HepG2 (cell line): ENCODE measurements at regions not wholly inside any gene's neighbourhood (a gene's known extent, or its start where the extent isn't known, plus 50 kb on each side); places are given as distances from the start of the nearest gene placed in this dataset.

Source experiments
- ATAC-seq: fragments of 200-7000 bp; cut with Tn5 transposase; 3 replicates; pipeline ENCODE4 v1.9.1; 2020; ENCODE audit warnings: mild to moderate bottlenecking, moderate library complexity
- BruUV-seq: library from RNA; stranded (reverse); fragments of 400-500 nt; replicated peaks from 2 replicates; lab custom pipeline; 2021; lab: Mats Ljungman, UMichigan
- CTCF ChIA-PET: fragments of 300-600 bp; formaldehyde crosslinking; extraction: SDS; loops from one replicate; lab custom pipeline; 2021; ENCODE audit warnings: low total read pairs, inconsistent platforms, low intra/inter-chr PET ratio; lab: Yijun Ruan, JAX
- POLR2A ChIA-PET: fragments of 350-600 bp; sonication (Branson Sonifier 250); formaldehyde crosslinking; loops from one replicate; lab custom pipeline; 2020; ENCODE audit warnings: antibody characterized with exemption, inconsistent platforms; lab: Yijun Ruan, JAX
- DNase-seq: peaks from one replicate; pipeline ENCODE4 v3.0.0-alpha.2; 2015; ENCODE audit warnings: low spot score
- FAIRE-seq: peaks from 3 replicates; lab custom pipeline; 2011; peaks lifted over from hg19 to GRCh38; lab: Jason Lieb, UNC
- H2AFZ ChIP-seq: one replicate; pipeline ENCODE4 v1.6.1; 2011; ENCODE audit warnings: low read length, inconsistent platforms
- H3K27ac ChIP-seq: fragments of 300-600 bp; 3 replicates; pipeline ENCODE4 v1.8.0; 2011; ENCODE audit warnings: mixed run types, mild to moderate bottlenecking, mixed read lengths, low read length, inconsistent platforms; ENCODE audit not compliant: insufficient read depth; ENCODE audit errors: extremely low read length
- H3K27me3 ChIP-seq, 2 experiments: fragments of 200-600 bp in 1 of 2; 2 replicates in 1 of 2; 3 replicates in 1 of 2; pipeline versions ENCODE4 v1.6.0 to v1.8.0; 2011; ENCODE audit warnings: low read length in 2 of 2, mild to moderate bottlenecking in 2 of 2, moderate library complexity in 2 of 2, inconsistent platforms in 1 of 2; ENCODE audit not compliant: insufficient read depth in 2 of 2, control insufficient read depth in 1 of 2
- H3K36me3 ChIP-seq, 2 experiments: fragments of 200-600 bp in 1 of 2; replicated peaks in 1 of 2; 2 replicates in 1 of 2; 3 replicates in 1 of 2; pipeline versions ENCODE4 v1.5.1 to v1.8.0; 2011; ENCODE audit warnings: low read length in 2 of 2, inconsistent platforms in 1 of 2; ENCODE audit not compliant: insufficient read depth in 2 of 2, control insufficient read depth in 1 of 2
- H3K4me1 ChIP-seq: 2 replicates; pipeline ENCODE4 v1.5.1; 2012; ENCODE audit warnings: low read length, inconsistent platforms; ENCODE audit not compliant: insufficient read depth
- H3K4me2 ChIP-seq: 2 replicates; pipeline ENCODE4 v1.6.0; 2011; ENCODE audit warnings: low read depth, low read length, inconsistent platforms
- H3K4me3 ChIP-seq, 3 experiments: fragments of 200-600 bp in 1 of 3; sonication (generic), shearing (Covaris generic) in 1 of 3; replicated peaks in 1 of 3; 2 replicates each; pipeline ENCODE4 v1.5.1; 2011 to 2016; ENCODE audit warnings: low read length in 3 of 3, inconsistent platforms in 2 of 3, low read depth in 2 of 3, mild to moderate bottlenecking in 2 of 3, control low read depth in 1 of 3, mixed read lengths in 1 of 3; ENCODE audit not compliant: insufficient read depth in 1 of 3
- H3K79me2 ChIP-seq: one replicate; pipeline ENCODE4 v1.6.1; 2011; ENCODE audit warnings: low read length, inconsistent platforms; ENCODE audit not compliant: insufficient read depth
- H3K9ac ChIP-seq: 2 replicates; pipeline ENCODE4 v1.6.0; 2011; ENCODE audit warnings: mild to moderate bottlenecking, low read depth, low read length, inconsistent platforms; ENCODE audit not compliant: insufficient read depth
- H3K9me3 ChIP-seq: 2 replicates; pipeline ENCODE4 v1.5.1; 2012; ENCODE audit warnings: mild to moderate bottlenecking, low read length
- H4K20me1 ChIP-seq: 2 replicates; pipeline ENCODE4 v1.6.0; 2011; ENCODE audit warnings: inconsistent platforms, mild to moderate bottlenecking, low read length, moderate library complexity; ENCODE audit not compliant: insufficient read depth
- CHD2 ChIP-seq: IDR thresholded peaks from 2 replicates; pipeline ENCODE4 v1.6.1; 2011; ENCODE audit warnings: low read depth, low read length, improper control_type of control experiment
- DMTF1 ChIP-seq: sonication (generic); formaldehyde crosslinking; IDR thresholded peaks from 2 replicates; pipeline ENCODE4 v1.4.0; 2020; ENCODE audit warnings: mild to moderate bottlenecking, missing genetic modification reagents
- E2F2 ChIP-seq: sonication (generic); formaldehyde crosslinking; IDR thresholded peaks from 2 replicates; pipeline ENCODE4 v1.4.0; 2020; ENCODE audit warnings: missing genetic modification reagents, borderline replicate concordance
- HNF1B ChIP-seq: sonication (generic); formaldehyde crosslinking; IDR thresholded peaks from 2 replicates; pipeline ENCODE4 v1.5.1; 2020; ENCODE audit warnings: mild to moderate bottlenecking, moderate library complexity, missing genetic modification reagents
- MAFK ChIP-seq, 2 experiments: IDR thresholded peaks in 1 of 2; conservative IDR thresholded peaks in 1 of 2; 2 replicates each; pipeline ENCODE4 v1.6.1; 2011; ENCODE audit warnings: improper control_type of control experiment in 2 of 2, low read length in 2 of 2
- MBNL3 ChIP-seq: fragments of 250-450 bp; sonication (Bioruptor Pico); conservative IDR thresholded peaks from 2 replicates; pipeline ENCODE4 v1.8.0; 2022; ENCODE audit warnings: mild to moderate bottlenecking, inconsistent platforms
- RFX5 ChIP-seq: IDR thresholded peaks from 2 replicates; pipeline ENCODE4 v1.6.1; 2011; ENCODE audit warnings: low read depth, low read length, improper control_type of control experiment
- SRSF1 ChIP-seq: fragments of 200-400 bp; formaldehyde crosslinking; optimal IDR thresholded peaks from 2 replicates; pipeline ENCODE3; 2017; ENCODE audit warnings: mild to moderate bottlenecking, low read depth, low read length, moderate library complexity
- SUZ12 ChIP-seq: fragments of 150-350 bp; IDR thresholded peaks from 2 replicates; pipeline ENCODE4 v1.6.1; 2014; ENCODE audit warnings: low read depth, low read length
- TFDP1 ChIP-seq: IDR thresholded peaks from 2 replicates; pipeline ENCODE4 v1.6.1; 2016; ENCODE audit warnings: missing compliant biosample characterization, missing genetic modification reagents, borderline replicate concordance
- ZFP36L2 ChIP-seq: sonication (generic); formaldehyde crosslinking; IDR thresholded peaks from 2 replicates; pipeline ENCODE4 v1.4.0; 2020; ENCODE audit warnings: missing genetic modification reagents
- ZNF121 ChIP-seq: sonication (generic); formaldehyde crosslinking; IDR thresholded peaks from 2 replicates; pipeline ENCODE4 v1.5.0; 2020; ENCODE audit warnings: mild to moderate bottlenecking, missing genetic modification reagents
- ZNF280D ChIP-seq: sonication (generic); formaldehyde crosslinking; IDR thresholded peaks from 2 replicates; pipeline ENCODE4 v1.5.1; 2020; ENCODE audit warnings: mild to moderate bottlenecking, missing genetic modification reagents
- ZNF30 ChIP-seq: sonication (generic); formaldehyde crosslinking; IDR thresholded peaks from 2 replicates; pipeline ENCODE4 v1.5.0; 2020; ENCODE audit warnings: mild to moderate bottlenecking, missing genetic modification reagents
- ZNF557 ChIP-seq: sonication (generic); formaldehyde crosslinking; IDR thresholded peaks from 2 replicates; pipeline ENCODE4 v1.4.0; 2020; ENCODE audit warnings: missing genetic modification reagents
- WGBS: methylation state at CpG from one replicate; pipeline ENCODE4 v1.1.6; 2017; ENCODE audit warnings: low lambda C conversion rate; 5-methylcytosine and 5-hydroxymethylcytosine counted together
- in situ Hi-C: cut with HindIII; loops from 2 replicates; pipeline ENCODE4 v1.10.0; 2017; ENCODE audit warnings: low pct_unique_long_range_greater_than_20kb; ENCODE audit not compliant: extremely low pct_ligation_motif_present
- intact Hi-C: fragments of 100-400 bp; cut with micrococcal nuclease; formaldehyde crosslinking; loops from one replicate; pipeline ENCODE4 v1.10.0; 2022; ENCODE audit not compliant: unreplicated experiment

GRCh38 chr1:193754732-193755427, 568.5 kb upstream of the B3GALT2 start:
- H3K9me3 ChIP-seq = no peaks in the 10 kb centered on the region
- H3K4me1 ChIP-seq = no peaks in the 10 kb centered on the region
- no peak overlapping the region for H3K4me3 ChIP-seq
- H3K27me3 ChIP-seq = no peaks in the 10 kb centered on the region
- POLR2A ChIA-PET = no interaction called here
- no peak overlapping the region for H2AFZ ChIP-seq
- no peaks in the 10 kb centered on the region for H4K20me1 ChIP-seq
- no peak for DNase-seq
- no peak overlapping the region for H3K27ac ChIP-seq
- no peak overlapping the region for H3K9ac ChIP-seq
- WGBS = 0% methylated on average over 1 of the region's 1 CpG
- CTCF ChIA-PET = no interaction called here
- no peak for ATAC-seq
- intact Hi-C loops = no loop called here
- no peaks in the 10 kb centered on the region for H3K36me3 ChIP-seq
- no peak for FAIRE-seq
- no TSS peak for BruUV-seq
- H3K4me2 ChIP-seq = no peak overlapping the region
- in situ Hi-C loops = no loop called here
- no peaks in the 10 kb centered on the region for H3K79me2 ChIP-seq
- no peak for TF ChIP-seq MAFK (conservative IDR thresholded peaks at IDR 0.05 in 1 of 2, IDR thresholded peaks at IDR 0.05 in 1 of 2; ENCODE audit: low read length in 2 of 2)
- TF ChIP-seq TFDP1 (CRISPR knock-in tag) = no peak
- TF ChIP-seq ZNF121 (CRISPR knock-in tag) = no peak
- TF ChIP-seq RFX5 = no peak
- TF ChIP-seq CHD2 = no peak
- TF ChIP-seq HNF1B = no peak
- TF ChIP-seq DMTF1 (CRISPR knock-in tag) = no peak
- no peak for TF ChIP-seq E2F2 (CRISPR knock-in tag)
- no peak for TF ChIP-seq MBNL3 (CRISPR knock-in tag)
- TF ChIP-seq ZNF30 (CRISPR knock-in tag) = no peak
- no peak for TF ChIP-seq SRSF1
- TF ChIP-seq ZNF557 (CRISPR knock-in tag) = no peak
- TF ChIP-seq ZFP36L2 (CRISPR knock-in tag) = no peak
- TF ChIP-seq ZNF280D (CRISPR knock-in tag) = no peak
- no peak for TF ChIP-seq SUZ12
